HG02884 (cell line): ENCODE measurements at regions not wholly inside any gene's neighbourhood (a gene's known extent, or its start where the extent isn't known, plus 50 kb on each side); places are given as distances from the start of the nearest gene placed in this dataset.

Experiments
- ATAC-seq: cut with Tn5 transposase; IDR thresholded peaks from one replicate; pipeline ENCODE4 v1.9.1; 2021; ENCODE audit warnings: mild to moderate bottlenecking, moderate library complexity; ENCODE audit not compliant: unreplicated experiment

DNA sequence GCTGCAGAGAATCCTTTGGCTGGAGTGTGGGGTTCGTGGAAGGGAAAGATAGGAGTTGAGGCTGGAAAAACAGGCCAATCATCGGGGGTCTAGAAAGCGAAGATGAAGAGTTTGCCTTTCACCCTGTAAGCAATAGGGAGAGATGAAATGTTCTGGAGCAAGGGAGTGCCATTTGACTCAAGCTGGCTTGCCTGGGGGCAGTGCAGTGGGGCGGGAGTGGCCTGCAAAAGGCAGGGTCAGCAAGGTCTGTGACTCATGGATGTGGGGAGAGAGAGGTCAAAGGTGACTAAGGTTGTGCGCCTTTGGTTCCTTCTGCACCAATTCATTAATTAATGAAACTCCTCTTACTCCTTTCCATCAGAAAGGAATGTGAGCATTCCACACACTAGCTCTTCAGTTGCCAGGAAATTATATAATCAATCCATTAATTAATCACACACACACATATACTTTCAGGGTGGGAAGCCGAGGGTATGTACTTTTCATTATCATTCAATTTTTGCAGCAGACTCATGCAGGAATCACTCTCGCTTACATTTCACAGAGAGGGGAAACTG, 227.6 kb downstream of the MYCN start:
- no peak for ATAC-seq

GRCh38 chr2:16167451-16167861, 227.1 kb downstream of the MYCN start:
- ATAC-seq = no peak

- no peak for ATAC-seq
Observed at GRCh38 chr2:16166327-16166981, 226.1 kb downstream of the MYCN start.

DNA sequence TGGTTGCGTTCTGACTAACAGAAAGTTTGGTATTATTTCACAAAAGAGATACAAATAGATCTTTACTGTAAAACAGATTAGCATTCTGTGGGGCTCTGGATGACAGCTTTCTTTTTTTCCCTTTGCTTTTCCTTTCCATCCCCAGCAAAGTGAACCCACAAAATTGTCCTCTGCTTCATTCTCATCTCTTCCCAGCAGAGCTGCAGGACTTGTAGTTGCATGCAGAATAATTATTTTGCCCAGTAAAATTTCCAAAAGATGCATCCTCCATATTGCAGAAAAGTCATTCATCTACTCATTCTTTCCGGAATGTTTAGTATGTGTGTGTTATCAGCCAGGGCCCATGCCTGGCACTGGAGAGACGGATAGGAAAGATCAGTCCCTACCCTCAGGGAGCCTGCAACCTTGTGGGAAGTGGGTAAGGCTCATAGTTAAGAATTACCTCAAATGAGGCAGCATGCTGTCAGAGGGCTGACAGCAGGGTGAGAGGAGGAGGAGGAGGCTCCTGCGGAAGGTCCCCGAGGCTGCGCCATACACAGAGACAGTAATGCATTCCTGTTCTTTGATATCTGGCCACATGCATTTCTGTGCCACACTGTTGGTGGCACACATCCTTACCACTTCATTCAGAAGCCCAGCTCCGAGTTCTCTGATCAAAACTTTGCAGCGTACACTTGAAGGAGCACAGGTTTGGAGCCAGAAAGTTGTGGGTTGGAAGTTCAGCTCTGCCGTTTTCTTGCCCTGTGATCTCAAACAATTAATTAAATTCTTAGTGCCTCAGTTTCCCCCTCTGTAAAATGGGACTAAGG, 225.4 kb downstream of the MYCN start:
- no peak for ATAC-seq

GRCh38 chr2:16162491-16163040, 222.2 kb downstream of the MYCN start:
- no peak for ATAC-seq

- no peak for ATAC-seq
Observed at GRCh38 chr2:16161768-16162490, 221.6 kb downstream of the MYCN start.

GRCh38 chr2:16161085-16161565, 220.8 kb downstream of the MYCN start:
- ATAC-seq = no peak

GRCh38 chr2:16160281-16161084, 220.1 kb downstream of the MYCN start:
- ATAC-seq = no peak

DNA sequence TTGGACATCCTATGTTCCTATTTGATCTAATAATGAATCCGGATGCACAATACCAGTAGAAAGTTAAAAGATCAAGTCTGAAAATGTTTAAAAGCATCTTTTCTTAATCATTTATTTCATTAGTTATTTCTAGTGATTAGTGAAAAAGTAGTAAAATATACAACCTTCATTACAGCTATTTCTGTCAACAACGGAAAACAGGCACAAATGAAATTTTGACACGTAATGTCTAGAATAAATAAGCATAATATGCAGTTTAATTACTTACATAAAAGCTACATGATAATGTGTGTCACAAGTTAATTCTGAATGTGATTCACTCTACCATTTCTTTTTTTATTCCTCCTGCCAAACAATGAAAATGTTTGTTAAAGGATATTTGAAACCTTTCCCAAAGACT, 216.1 kb downstream of the MYCN start:
- ATAC-seq = no peak

DNA sequence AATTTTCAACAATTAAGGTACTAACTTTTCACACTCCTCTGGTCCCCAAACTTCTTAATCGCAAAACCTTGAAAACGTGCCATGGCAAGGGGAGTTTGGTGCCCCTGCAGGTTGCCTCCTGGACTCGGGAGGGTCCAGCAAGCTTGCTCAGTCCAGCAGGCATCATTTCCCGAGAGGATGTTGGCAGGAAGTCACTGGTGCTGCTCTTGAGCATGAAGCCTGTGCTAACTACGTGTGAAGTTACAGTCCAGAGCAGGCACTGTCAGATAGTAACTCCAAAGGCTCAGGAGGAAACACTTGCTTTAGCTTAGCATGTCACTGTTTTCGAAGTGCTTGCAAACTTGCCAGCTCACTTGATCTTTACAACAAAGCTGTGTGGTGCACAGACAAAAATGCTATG, 215.4 kb downstream of the MYCN start:
- no peak for ATAC-seq

DNA sequence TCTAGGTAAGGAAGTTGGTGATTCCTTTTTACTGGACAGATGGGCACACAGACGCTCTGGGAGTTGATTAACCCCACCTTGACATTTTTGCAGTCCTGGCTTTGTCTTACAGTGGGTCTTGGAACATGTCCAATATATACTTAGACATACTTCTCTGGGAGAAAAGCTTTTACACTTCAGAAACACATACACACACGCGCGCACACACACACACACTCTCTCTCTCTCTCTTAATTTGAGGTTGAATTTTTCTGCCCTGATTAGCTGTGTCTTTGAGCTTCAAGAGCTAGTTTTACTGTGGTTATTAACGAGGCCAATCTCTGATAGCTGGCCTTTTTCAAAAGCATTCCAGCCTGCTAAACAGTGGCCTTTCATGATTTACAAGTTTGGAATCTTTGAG, 215.0 kb downstream of the MYCN start:
- ATAC-seq = no peak

DNA sequence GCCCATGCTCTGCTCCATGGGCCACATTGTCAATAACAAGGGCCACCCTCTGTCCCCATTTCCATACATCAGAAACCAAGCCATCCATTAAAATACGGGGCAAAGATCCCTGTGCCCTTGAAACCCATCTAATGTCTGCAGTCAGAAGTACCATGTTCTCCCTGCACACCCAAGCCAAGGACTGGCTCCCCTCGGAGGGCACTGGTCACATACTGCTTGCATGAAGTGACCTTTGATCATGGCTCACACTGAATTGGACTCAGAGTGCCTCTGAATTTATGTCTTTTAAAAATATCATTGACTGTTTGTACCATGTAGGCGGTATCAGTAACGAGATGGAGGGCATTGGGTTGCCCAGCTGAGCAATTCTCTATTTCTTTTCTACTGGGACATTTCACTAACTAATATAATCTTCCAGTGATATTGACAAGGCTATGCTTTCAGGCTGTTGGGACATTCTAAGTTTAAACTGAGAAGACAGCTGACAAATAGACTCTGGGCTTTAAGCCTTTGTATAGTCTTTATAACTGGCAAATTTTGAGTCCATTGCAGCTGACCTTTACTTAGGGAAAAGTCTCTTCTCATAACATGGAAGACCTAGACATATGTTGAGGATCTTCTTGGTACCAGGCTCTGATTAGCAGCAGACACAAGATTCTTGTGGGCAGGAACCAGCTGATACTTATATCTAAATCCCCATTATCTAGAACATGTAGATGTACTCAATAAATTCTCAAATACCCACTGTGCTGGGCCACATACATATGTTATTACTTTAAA, 214.3 kb downstream of the MYCN start:
- ATAC-seq = no peak

GRCh38 chr2:16154061-16154460, 213.7 kb downstream of the MYCN start:
- ATAC-seq = no peak

DNA sequence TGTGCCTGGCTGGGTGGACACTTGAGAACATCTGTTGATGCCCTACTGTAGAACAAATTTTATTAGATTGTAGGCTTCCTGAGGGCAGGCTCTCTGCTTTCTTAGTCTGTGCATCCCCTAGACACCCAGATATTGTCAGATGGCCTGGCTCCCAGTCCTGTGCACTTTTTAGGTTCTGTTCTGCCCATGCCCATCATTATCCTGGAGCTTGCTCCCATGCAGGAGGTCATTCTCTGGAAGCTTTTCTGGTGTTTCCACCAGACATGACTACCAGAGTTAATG, 213.3 kb downstream of the MYCN start:
- no peak for ATAC-seq

- ATAC-seq = no peak
Observed at GRCh38 chr2:16152928-16153753, 212.8 kb downstream of the MYCN start.

DNA sequence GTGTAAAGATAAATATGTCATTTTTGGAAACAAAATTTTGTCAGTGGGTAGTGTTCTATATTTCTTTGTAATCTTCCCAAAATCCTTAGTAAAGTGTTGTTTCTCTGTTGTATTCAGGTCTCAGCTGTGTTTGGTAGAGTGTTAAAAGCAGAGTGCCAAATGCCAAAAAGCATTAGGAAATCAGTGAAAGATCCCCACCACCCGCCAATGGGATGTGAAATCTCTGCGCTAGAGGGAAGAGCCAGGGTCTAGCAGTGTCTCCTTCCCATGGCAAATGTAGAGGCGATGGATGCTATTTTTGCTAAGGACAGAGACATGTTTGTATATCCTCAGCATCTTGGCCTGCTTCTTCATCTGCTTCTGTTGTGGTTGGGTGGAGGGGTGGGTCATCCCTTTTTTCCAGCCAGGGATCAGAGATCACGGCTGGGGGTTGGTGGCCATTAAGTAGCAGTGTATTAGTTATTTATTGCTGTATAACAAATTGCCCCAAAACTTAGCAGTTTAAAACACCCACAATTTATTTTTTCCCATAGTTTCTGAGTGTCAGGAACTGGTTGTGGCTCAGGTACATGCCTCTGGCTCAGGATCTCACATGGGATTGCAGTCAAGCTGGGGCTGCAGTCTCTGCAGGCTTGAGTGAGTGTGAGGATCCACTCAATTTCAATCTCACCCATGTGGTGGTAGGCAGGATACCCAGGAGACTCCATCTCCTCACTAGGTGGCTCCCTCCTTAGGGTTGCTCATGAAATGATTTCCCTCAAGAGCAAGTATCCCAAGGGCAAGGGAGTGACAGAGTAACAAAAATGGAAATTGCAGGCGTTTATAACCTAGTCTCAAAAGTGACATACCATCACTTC, 211.9 kb downstream of the MYCN start:
- ATAC-seq = no peak

- ATAC-seq = no peak
Observed at GRCh38 chr2:16151651-16152050, 211.3 kb downstream of the MYCN start.

GRCh38 chr2:16151281-16151570, 210.9 kb downstream of the MYCN start:
- ATAC-seq = no peak
